ENCODE measurements at regions not wholly inside any gene's neighbourhood (a gene's known extent, or its start where the extent isn't known, plus 50 kb on each side); places are given as distances from the start of the nearest gene placed in this dataset.

DNA sequence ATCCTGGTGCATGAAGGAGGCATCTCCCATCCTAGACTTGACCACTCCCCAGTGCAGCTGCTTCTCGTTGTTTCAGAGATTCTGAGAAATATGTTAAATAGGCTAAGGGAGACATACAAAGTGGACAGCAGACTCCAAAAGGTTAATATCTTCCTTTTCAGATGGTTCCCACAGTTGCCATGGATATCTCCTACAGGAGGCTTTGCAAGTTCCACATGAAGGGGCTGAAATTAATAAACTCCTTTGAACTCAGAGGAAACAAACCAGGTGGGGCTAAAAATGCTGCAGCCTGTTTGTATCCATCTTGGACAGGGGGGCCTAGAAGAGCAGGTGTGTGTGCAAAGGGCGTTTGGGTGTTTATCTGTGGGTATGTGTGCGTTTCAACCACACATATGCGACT, 257.4 kb upstream of the XYLT1 start:
- TF ChIP-seq, protein P1, sequence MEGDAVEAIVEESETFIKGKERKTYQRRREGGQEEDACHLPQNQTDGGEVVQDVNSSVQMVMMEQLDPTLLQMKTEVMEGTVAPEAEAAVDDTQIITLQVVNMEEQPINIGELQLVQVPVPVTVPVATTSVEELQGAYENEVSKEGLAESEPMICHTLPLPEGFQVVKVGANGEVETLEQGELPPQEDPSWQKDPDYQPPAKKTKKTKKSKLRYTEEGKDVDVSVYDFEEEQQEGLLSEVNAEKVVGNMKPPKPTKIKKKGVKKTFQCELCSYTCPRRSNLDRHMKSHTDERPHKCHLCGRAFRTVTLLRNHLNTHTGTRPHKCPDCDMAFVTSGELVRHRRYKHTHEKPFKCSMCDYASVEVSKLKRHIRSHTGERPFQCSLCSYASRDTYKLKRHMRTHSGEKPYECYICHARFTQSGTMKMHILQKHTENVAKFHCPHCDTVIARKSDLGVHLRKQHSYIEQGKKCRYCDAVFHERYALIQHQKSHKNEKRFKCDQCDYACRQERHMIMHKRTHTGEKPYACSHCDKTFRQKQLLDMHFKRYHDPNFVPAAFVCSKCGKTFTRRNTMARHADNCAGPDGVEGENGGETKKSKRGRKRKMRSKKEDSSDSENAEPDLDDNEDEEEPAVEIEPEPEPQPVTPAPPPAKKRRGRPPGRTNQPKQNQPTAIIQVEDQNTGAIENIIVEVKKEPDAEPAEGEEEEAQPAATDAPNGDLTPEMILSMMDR (IDR thresholded peaks at IDR 0.05): no peak

DNA sequence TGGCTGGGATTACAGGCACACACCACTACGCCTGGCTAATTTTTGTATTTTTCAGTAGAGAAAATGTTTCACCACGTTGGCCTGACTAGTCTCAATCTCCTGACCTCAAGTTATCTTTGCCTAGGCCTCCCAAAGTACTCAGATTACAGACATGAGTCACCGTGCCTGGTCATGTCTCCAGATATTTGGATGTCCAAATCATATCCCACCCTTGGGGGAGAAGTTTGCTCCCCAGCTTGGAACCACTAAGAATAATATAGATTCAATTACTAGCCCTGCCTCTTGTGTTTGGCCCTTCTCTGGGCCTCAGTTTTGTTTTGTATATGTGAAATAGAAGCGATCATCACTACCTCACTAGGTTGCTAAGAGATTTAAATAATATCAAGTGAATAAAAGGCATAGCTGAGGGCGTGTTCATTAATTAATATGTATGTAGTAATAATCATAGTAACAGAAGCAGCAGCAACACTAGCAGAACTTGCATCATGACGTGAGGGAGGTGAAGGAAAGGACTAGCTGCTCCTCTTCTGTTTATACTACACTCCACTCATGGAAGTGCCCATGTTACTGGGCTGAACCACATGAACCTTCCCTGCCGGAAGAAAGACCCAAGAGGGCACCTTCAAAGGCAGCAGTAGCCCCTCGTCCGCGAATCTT, 253.6 kb upstream of the XYLT1 start:
- TF ChIP-seq, protein P1 (IDR thresholded peaks at IDR 0.05): no peak

DNA sequence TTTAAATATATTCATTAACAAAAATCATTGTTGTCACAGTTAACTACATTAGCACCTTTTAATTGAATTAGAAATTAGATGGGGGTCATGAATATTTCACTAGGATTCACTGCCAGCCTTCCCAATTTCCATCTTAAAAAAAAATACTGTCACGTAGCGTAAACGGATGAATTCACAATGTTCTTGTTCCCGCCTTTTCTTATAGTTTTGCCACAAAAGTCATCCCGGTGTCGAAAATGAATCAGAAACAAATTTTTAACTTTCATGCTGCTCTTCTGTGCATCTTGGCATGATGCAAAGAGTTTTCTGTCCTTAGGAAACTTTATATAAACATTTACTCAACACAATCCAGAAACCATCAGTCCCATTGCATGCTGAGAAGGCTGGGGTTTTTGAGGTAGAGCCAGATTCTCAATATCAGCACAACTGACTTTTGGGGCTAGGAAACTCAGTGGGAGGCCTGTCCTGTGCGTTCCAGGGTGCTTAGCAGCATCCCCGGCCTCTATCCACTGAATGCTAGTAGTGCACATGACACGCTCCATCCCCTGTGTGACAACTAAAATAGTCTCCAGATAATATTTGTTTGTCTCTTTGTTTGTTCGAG, 252.9 kb upstream of the XYLT1 start:
- TF ChIP-seq, protein P1 (IDR thresholded peaks at IDR 0.05): no peak

DNA sequence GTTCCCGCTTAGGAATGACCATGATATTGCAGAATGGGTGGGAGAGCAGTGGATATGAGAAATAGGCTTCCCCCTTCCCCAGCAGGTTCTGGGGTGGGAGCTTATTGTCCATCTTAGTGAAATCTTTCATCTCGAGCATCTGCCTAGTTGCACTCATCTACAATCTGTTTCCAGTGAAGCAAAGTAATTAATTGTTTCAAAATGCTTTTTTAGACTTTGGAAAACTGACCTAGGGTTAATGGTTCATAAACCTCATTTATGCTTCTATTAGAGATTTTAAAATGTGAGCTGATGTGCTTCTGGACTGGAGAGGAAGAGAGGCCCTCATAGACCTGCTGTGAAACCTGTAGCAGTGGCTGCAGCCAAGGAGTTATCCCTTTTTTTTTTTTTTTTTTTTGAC, 247.7 kb upstream of the XYLT1 start:
- TF ChIP-seq, protein P1 (IDR thresholded peaks at IDR 0.05): no peak

DNA sequence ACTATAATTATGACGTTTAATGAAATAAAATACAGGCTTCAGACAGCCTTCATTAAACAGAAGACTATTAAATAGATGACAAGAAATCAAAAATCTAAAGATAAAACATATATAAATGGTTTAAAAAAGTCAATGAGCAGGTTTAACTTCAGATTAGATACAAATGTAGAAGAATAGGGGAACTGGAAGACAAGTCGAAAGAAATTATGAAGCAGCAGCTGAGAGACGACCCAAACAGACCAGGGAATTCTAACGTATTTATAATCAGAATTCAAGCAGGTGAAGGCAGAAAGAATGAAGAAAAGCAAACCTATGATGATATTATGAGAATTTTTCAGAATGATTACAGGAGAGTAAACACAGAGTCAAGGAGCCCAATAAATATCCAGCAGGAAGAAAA, 235.1 kb upstream of the XYLT1 start:
- TF ChIP-seq, protein P1 (IDR thresholded peaks at IDR 0.05): no peak

DNA sequence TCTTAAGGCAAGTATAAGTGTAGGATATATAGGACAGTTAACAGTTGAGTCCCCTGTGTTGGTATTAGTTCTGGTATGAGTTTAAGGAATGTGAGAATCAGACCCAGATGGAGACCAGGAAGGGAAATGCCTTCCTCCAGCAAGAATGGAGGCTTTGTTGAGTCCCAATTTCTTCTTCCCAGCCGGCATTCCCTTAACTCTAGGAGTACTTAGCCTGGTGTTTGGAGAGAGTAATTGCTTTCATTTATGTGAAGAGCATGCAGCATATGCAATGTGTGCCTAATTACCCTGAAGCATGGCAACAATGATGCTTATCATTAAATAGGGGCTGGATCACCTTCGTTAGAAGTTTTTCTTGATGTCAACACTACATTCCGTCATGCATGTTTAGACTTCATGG, 225.9 kb upstream of the XYLT1 start:
- TF ChIP-seq, protein P1 (IDR thresholded peaks at IDR 0.05): no peak

DNA sequence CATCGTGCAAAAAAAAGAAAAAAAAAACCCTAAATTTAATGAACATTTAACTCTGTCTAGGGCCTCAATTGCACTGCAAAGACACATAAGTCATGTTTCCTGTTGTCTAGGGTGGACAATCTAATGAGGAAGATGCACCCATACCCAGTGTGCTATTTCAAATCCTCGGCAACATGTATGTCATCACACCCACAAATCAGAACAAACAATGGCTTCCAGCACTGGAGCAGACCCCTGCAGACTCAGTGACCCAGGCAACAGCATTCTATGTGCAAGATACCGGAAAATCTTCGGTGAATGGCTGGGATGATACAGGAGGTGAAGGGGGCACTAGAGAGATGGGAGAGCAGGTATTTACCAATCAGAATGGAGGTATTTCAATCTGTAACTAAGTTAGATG, 221.7 kb upstream of the XYLT1 start:
- TF ChIP-seq, protein P1 (IDR thresholded peaks at IDR 0.05): no peak

DNA sequence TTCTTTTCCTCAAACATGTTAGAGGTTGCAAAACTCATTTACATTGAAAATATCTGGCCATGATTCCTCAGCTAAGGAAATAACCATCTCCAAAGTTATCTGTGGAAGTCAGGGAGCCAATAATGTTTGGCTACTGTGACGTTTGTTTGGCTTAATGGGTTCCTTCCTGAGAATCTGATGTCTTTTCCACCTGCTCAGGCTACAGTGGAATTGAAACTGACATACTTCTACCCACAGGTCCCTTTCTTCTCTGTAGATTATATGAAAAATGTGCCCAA, 221.1 kb upstream of the XYLT1 start:
- TF ChIP-seq, protein P1 (IDR thresholded peaks at IDR 0.05): no peak
